Right lobe of liver (tissue), 6 donors: ENCODE measurements at regions not wholly inside any gene's neighbourhood (a gene's known extent, or its start where the extent isn't known, plus 50 kb on each side); places are given as distances from the start of the nearest gene placed in this dataset.

ENCODE experiments used
- ATAC-seq, 4 donors: fragments of 200-7000 bp; cut with Tn5 transposase; one replicate each; pipeline ENCODE4 v1.9.1; 2020; ENCODE audit warnings: mild to moderate bottlenecking in 4 of 4, moderate library complexity in 4 of 4
- DNase-seq, 3 donors: peaks; one replicate each; pipeline ENCODE4 v3.0.0-alpha.2; 2020
- H3K27ac ChIP-seq, 3 donors: fragments of 200-600 bp; one replicate each; pipeline ENCODE4 v1.8.0; 2022
- H3K27me3 ChIP-seq, 2 donors: fragments of 200-600 bp; one replicate each; pipeline ENCODE4 v1.8.0; 2022
- H3K36me3 ChIP-seq, 4 donors: fragments of 200-600 bp; sonication (generic) in 1 of 4; one replicate each; pipeline versions ENCODE4 v1.5.1 to v1.8.0; 2017 to 2022; ENCODE audit warnings: control low read depth in 1 of 4
- H3K4me1 ChIP-seq, 4 donors: fragments of 200-600 bp; sonication (generic) in 1 of 4; one replicate each; pipeline versions ENCODE4 v1.5.1 to v1.8.0; 2017 to 2022; ENCODE audit warnings: control low read depth in 1 of 4
- H3K4me3 ChIP-seq, 3 donors: fragments of 200-600 bp; one replicate each; pipeline ENCODE4 v1.8.0; 2022
- H3K9me3 ChIP-seq, 4 donors: fragments of 200-600 bp; sonication (generic) in 1 of 4; one replicate each; pipeline versions ENCODE4 v1.5.1 to v1.8.0; 2017 to 2022; ENCODE audit warnings: control low read depth in 1 of 4
- CTCF ChIP-seq, 4 donors: fragments of 200-600 bp in 3 of 4; fragments of 450-650 bp in 1 of 4; IDR thresholded peaks; one replicate each; pipeline versions ENCODE4 v1.5.1 to v1.8.0; 2016 to 2022; ENCODE audit warnings: antibody characterized with exemption in 4 of 4, mild to moderate bottlenecking in 2 of 4
- POLR2A ChIP-seq: fragments of 450-650 bp; IDR thresholded peaks from one replicate; pipeline ENCODE4 v1.6.1; 2017; ENCODE audit warnings: antibody characterized with exemption, mild to moderate bottlenecking
- WGBS: methylation state at CpG from one replicate; pipeline ENCODE4 v1.1.6; 2018; ENCODE audit warnings: low coverage, low lambda C conversion rate; ENCODE audit not compliant: insufficient coverage; ENCODE audit errors: missing lambda C conversion rate; 5-methylcytosine and 5-hydroxymethylcytosine counted together
- intact Hi-C, 2 donors: fragments of 100-400 bp; cut with DNase I; formaldehyde crosslinking; loops; one replicate each; pipeline versions ENCODE4 v1.11.2 to v1.14.1; 2022
- donor health status: DM: no; HTN: yes; CAD: no.
- donor health status: DM: no; HTN: no; CAD: no.
- donor health status: DM: no; HTN: no; CAD: no.
- donor health status: DM: no; HTN: yes; CAD: no.
- donor health status: DM: no; HTN: yes; CAD: no.

GRCh38 chr11:16430674-16431073, 74.3 kb upstream of the SOX6 start:
- TF ChIP-seq POLR2A, result no peak
- TF ChIP-seq CTCF (IDR thresholded peaks at IDR 0.05), result no peak
- Histone ChIP-seq H3K36me3 (no peaks in the 10 kb centered on the region), H3K9me3 (peaks cover 0 to 4% (median 0%) of the 10 kb centered on the region in 4 donors), H3K4me1 (no peaks in the 10 kb centered on the region), H3K27me3 (no peaks in the 10 kb centered on the region), H3K27ac (no peak overlapping the region), H3K4me3 (no peak overlapping the region)
- ATAC-seq (no peak), DNase-seq (no peak)
- 86% methylated on average over 1 of the region's 1 CpG for WGBS
- intact Hi-C loops, result no loop called here

GRCh38 chr11:16421826-16422225, 65.5 kb upstream of the SOX6 start:
- WGBS, result 52% methylated on average over 2 of the region's 2 CpGs
- no peaks in the 10 kb centered on the region for H3K9me3 ChIP-seq
- no peak overlapping the region for H3K27ac ChIP-seq
- no peaks in the 10 kb centered on the region for H3K36me3 ChIP-seq
- H3K4me1 ChIP-seq, result no peaks in the 10 kb centered on the region
- intact Hi-C loops, result no loop called here
- TF ChIP-seq POLR2A (no peak), CTCF (IDR thresholded peaks at IDR 0.05) (no peak)
- DNase-seq (no peak), ATAC-seq (no peak)
- H3K27me3 ChIP-seq, result no peaks in the 10 kb centered on the region
- no peak overlapping the region for H3K4me3 ChIP-seq

- no peak for TF ChIP-seq POLR2A
- no peak overlapping the region for H3K4me3 ChIP-seq
- no peaks in the 10 kb centered on the region for H3K9me3 ChIP-seq
- H3K4me1 ChIP-seq, result no peaks in the 10 kb centered on the region
- no peaks in the 10 kb centered on the region for H3K36me3 ChIP-seq
- ATAC-seq (no peak), DNase-seq (no peak)
- no peaks in the 10 kb centered on the region for H3K27me3 ChIP-seq
- intact Hi-C loops, result no loop called here
- H3K27ac ChIP-seq, result no peak overlapping the region
- 69% methylated on average over 4 of the region's 5 CpGs for WGBS
Observed at GRCh38 chr11:16418428-16419097, 62.2 kb upstream of the SOX6 start.

- intact Hi-C loops, result no loop called here
- no peak overlapping the region for H3K27ac ChIP-seq
- ATAC-seq (no peak), DNase-seq (no peak)
- no peaks in the 10 kb centered on the region for H3K4me1 ChIP-seq
- no peak for TF ChIP-seq POLR2A
- H3K36me3 ChIP-seq, result no peaks in the 10 kb centered on the region
- no peaks in the 10 kb centered on the region for H3K9me3 ChIP-seq
- WGBS, result 53% methylated on average over 1 of the region's 1 CpG
- no peak overlapping the region for H3K4me3 ChIP-seq
- no peaks in the 10 kb centered on the region for H3K27me3 ChIP-seq
Observed at GRCh38 chr11:16412525-16413172, 56.3 kb upstream of the SOX6 start.

- WGBS, result 71% methylated on average over 5 of the region's 5 CpGs
- ATAC-seq, result no peak
- Histone ChIP-seq H3K27me3 (no peaks in the 10 kb centered on the region), H3K9me3 (no peaks in the 10 kb centered on the region), H3K4me3 (no peak overlapping the region), H3K36me3 (no peaks in the 10 kb centered on the region), H3K27ac (no peak overlapping the region), H3K4me1 (no peaks in the 10 kb centered on the region)
- TF ChIP-seq CTCF (IDR thresholded peaks at IDR 0.05) (no peak), POLR2A (no peak)
- intact Hi-C loops, result no loop called here
- DNase-seq, result no peak
Observed at GRCh38 chr11:16410479-16410878, 54.1 kb upstream of the SOX6 start.
